Mesendoderm (in vitro differentiated cells): ENCODE measurements at regions not wholly inside any gene's neighbourhood (a gene's known extent, or its start where the extent isn't known, plus 50 kb on each side); places are given as distances from the start of the nearest gene placed in this dataset.

Experiments
- DNase-seq: peaks from one replicate; pipeline ENCODE4 v3.0.0; 2013
- H2AK5ac ChIP-seq: 2 replicates; pipeline ENCODE4 v1.6.1; 2013; ENCODE audit warnings: low read length, inconsistent platforms
- H2BK120ac ChIP-seq: 2 replicates; pipeline ENCODE4 v1.6.1; 2013; ENCODE audit warnings: low read depth, mild to moderate bottlenecking, low read length, moderate library complexity, mixed read lengths
- H2BK15ac ChIP-seq: replicated peaks from 2 replicates; pipeline ENCODE4 v1.6.1; 2013; ENCODE audit warnings: low read depth, mild to moderate bottlenecking, moderate library complexity
- H2BK5ac ChIP-seq: 2 replicates; pipeline ENCODE4 v1.6.1; 2013; ENCODE audit warnings: low read length, inconsistent platforms
- H3K18ac ChIP-seq: 2 replicates; pipeline ENCODE4 v1.6.1; 2013; ENCODE audit warnings: mild to moderate bottlenecking, low read length, mixed read lengths
- H3K23ac ChIP-seq: one replicate; pipeline ENCODE4 v1.6.1; 2013; ENCODE audit warnings: low read length
- H3K27ac ChIP-seq: 2 replicates; pipeline ENCODE4 v1.5.1; 2013; ENCODE audit warnings: low read depth, mild to moderate bottlenecking, inconsistent platforms, low read length, moderate library complexity
- H3K27me3 ChIP-seq: 2 replicates; pipeline ENCODE4 v1.6.1; 2013; ENCODE audit warnings: low read length, control low read depth, mild to moderate bottlenecking, inconsistent platforms; ENCODE audit not compliant: insufficient read depth, poor library complexity
- H3K36me3 ChIP-seq: 2 replicates; pipeline ENCODE4 v1.6.1; 2013; ENCODE audit warnings: low read length, inconsistent platforms; ENCODE audit not compliant: control insufficient read depth, insufficient read depth
- H3K4ac ChIP-seq: one replicate; pipeline ENCODE4 v1.6.1; 2013; ENCODE audit warnings: low read depth, mild to moderate bottlenecking, low read length, moderate library complexity
- H3K4me1 ChIP-seq: 2 replicates; pipeline ENCODE4 v1.6.1; 2013; ENCODE audit warnings: low read depth, low read length, inconsistent platforms; ENCODE audit not compliant: control insufficient read depth
- H3K4me2 ChIP-seq: 2 replicates; pipeline ENCODE4 v1.6.1; 2013; ENCODE audit warnings: low read length
- H3K4me3 ChIP-seq: 2 replicates; pipeline ENCODE4 v1.5.1; 2013; ENCODE audit warnings: mild to moderate bottlenecking, low read length
- H3K56ac ChIP-seq: one replicate; pipeline ENCODE4 v1.6.1; 2013; ENCODE audit warnings: low read length
- H3K79me1 ChIP-seq: 2 replicates; pipeline ENCODE4 v1.6.1; 2013; ENCODE audit warnings: low read length, inconsistent platforms
- H3K79me2 ChIP-seq: 2 replicates; pipeline ENCODE4 v1.6.1; 2013; ENCODE audit warnings: mild to moderate bottlenecking, low read length; ENCODE audit not compliant: control insufficient read depth, insufficient read depth
- H3K9ac ChIP-seq: 2 replicates; pipeline ENCODE4 v1.6.1; 2013; ENCODE audit warnings: low read length, inconsistent platforms
- H4K5ac ChIP-seq: one replicate; pipeline ENCODE4 v1.6.1; 2013; ENCODE audit warnings: low read length
- H4K8ac ChIP-seq: one replicate; pipeline ENCODE4 v1.6.1; 2013; ENCODE audit warnings: low read depth, mild to moderate bottlenecking, control low read depth, low read length, moderate library complexity
- WGBS: extraction: QIAGEN DNeasy Blood & Tissue Kit; methylation state at CpG from one replicate; pipeline ENCODE4 v1.1.7; 2013; ENCODE audit warnings: low lambda C conversion rate, missing lambda C conversion rate; ENCODE audit not compliant: insufficient coverage; ENCODE audit errors: extremely low coverage; 5-methylcytosine and 5-hydroxymethylcytosine counted together

DNA sequence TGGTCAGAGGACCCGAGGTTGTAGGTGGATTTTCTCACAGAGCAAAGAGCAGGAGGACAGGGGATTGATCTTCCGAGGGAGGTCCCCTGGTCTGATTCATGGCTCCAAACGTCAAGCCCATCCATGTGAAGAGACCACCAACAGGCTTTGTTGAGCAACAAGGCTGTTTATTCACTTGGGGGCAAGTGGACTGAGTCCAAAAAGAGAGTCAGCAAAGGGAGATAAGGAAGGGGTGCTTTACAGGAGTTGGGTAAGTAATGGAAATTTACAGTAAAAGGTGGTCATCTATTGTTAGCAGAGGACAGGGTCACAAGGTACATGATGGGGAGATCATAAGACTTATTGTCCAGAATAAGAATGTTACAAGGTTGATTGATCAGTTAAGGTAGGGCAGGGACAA is 2285.8 kb downstream of the TP53TG3F start:
- WGBS = no CpG with 5 or more reads among the region's 3 CpGs
- no peak overlapping the region for H4K5ac ChIP-seq
- H3K18ac ChIP-seq = no peak overlapping the region
- no peaks in the 10 kb centered on the region for H3K79me1 ChIP-seq
- H2BK5ac ChIP-seq = no peak overlapping the region
- H4K8ac ChIP-seq = no peak overlapping the region
- H3K27me3 ChIP-seq = no peaks in the 10 kb centered on the region
- no peak for DNase-seq
- no peak overlapping the region for H3K56ac ChIP-seq
- H3K23ac ChIP-seq = no peak overlapping the region
- H3K27ac ChIP-seq = no peak overlapping the region
- no peaks in the 10 kb centered on the region for H3K79me2 ChIP-seq
- H3K9ac ChIP-seq = no peak overlapping the region
- no peaks in the 10 kb centered on the region for H3K4me1 ChIP-seq
- no peak overlapping the region for H3K4me3 ChIP-seq
- no peak overlapping the region for H3K4ac ChIP-seq
- H2BK120ac ChIP-seq = no peak overlapping the region
- H3K4me2 ChIP-seq = no peak overlapping the region
- H3K36me3 ChIP-seq = no peaks in the 10 kb centered on the region
- no peak overlapping the region for H2BK15ac ChIP-seq
- H2AK5ac ChIP-seq = no peak overlapping the region

DNA sequence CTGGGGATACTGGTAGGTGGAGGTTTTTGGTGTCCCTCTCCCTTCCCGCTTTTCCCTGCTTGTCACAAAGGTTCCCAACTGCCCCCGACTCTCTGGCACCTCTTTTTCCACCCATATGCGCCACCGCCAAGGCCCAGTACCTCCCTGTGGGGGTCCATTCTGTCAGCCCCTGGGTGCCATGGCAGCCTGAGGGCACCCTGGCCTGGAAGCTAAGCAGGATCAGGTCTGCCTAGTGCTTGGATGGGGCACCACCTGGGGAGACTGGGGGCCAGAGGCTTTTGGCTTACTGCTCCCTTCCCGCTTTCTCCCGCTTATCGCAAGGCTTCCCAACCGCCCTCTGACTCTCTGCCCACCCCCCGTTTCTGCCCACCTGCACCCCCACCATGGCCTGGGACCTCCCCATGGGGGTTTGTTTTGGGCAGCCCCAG is 2286.4 kb downstream of the TP53TG3F start:
- Histone ChIP-seq H2BK15ac (no peak overlapping the region), H3K79me1 (no peaks in the 10 kb centered on the region), H4K8ac (no peak overlapping the region), H3K79me2 (no peaks in the 10 kb centered on the region), H3K56ac (no peak overlapping the region), H3K9ac (no peak overlapping the region), H3K4ac (no peak overlapping the region), H2BK120ac (no peak overlapping the region), H3K18ac (no peak overlapping the region), H4K5ac (no peak overlapping the region), H3K23ac (no peak overlapping the region), H2AK5ac (no peak overlapping the region), H3K27me3 (no peaks in the 10 kb centered on the region), H3K27ac (no peak overlapping the region), H3K4me1 (no peaks in the 10 kb centered on the region), H2BK5ac (no peak overlapping the region), H3K4me3 (no peak overlapping the region), H3K36me3 (no peaks in the 10 kb centered on the region), H3K4me2 (no peak overlapping the region)
- no peak for DNase-seq
- WGBS = no CpG with 5 or more reads among the region's 9 CpGs

DNA sequence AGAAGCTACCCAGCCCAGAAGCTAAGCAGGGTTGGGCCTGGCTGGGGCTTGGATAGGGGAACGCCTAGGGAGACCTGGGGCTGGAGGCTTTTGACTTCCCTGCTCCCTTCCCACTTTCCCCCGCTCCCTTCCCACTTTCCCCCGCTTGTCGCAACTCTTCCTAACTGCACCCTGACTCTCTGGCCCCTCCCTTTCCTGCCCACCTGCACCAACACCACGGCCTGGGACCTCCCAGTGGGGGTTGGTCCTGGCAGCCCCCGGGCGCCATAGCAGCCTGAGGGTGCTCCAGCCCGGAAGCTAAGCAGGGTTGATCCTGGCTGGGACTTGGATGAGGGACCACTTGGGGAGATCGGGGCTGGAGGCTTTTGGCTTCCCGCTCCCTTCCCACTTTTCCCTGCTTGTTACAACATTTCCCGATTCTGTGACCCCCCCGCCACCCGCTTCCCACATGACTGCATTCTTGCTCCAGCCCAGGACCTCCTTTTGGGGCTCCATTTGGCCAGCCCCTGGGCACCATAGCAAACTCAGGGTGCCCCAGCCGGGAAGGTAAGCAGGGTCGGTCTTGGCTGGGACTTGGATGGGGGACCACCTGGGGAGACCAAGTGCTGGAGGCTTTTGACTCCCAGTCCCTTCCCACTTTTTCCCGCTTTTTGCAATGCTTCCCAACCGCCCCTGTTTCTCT is 2287.0 kb downstream of the TP53TG3F start:
- no peak overlapping the region for H4K5ac ChIP-seq
- no peak overlapping the region for H3K18ac ChIP-seq
- no peak overlapping the region for H3K4ac ChIP-seq
- H3K36me3 ChIP-seq = no peaks in the 10 kb centered on the region
- no peak overlapping the region for H3K56ac ChIP-seq
- H3K4me1 ChIP-seq = no peaks in the 10 kb centered on the region
- no peaks in the 10 kb centered on the region for H3K79me1 ChIP-seq
- no peak overlapping the region for H3K4me3 ChIP-seq
- no peak overlapping the region for H2BK15ac ChIP-seq
- no peak overlapping the region for H4K8ac ChIP-seq
- no peak overlapping the region for H2BK5ac ChIP-seq
- H3K27me3 ChIP-seq = no peaks in the 10 kb centered on the region
- no peak overlapping the region for H3K9ac ChIP-seq
- H2AK5ac ChIP-seq = no peak overlapping the region
- H3K79me2 ChIP-seq = no peaks in the 10 kb centered on the region
- H3K27ac ChIP-seq = no peak overlapping the region
- H3K23ac ChIP-seq = no peak overlapping the region
- no peak for DNase-seq
- no CpG with 5 or more reads among the region's 17 CpGs for WGBS
- H2BK120ac ChIP-seq = no peak overlapping the region
- no peak overlapping the region for H3K4me2 ChIP-seq

DNA sequence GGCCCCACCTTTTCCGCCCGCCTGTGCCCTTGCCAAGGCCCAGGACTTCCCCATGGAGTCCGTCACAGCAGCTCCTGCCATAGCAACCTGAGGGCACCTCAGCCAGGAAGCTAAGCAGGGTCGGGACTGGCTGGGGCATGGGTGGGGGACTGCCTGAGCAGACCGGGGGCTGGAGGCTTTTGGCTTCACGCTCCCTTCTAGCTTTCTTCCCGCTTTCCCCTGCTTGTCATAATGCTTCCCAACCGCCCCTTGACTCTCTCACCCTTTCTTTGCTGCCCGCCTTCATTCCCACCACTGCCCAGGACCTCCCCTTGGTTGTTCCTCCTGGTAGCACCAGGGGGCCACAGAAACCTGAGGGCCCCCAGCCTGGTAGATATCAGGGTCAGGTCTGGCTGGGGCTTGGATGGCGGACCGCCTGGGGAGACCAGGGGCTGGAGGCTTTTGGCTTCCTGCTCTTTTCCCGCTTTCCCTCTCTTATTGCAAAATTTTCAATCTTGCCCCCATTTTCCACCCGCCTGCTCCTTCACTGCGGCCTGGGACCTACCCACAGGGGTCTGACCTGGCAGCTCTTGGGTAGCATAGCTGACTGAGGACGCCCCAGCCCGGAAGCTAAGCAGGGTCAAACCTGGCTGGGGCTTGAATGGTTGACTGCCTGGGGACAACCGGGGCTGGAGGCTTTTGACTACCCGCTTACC is 2287.7 kb downstream of the TP53TG3F start:
- H3K79me1 ChIP-seq = no peaks in the 10 kb centered on the region
- H2AK5ac ChIP-seq = no peak overlapping the region
- no peak overlapping the region for H4K5ac ChIP-seq
- no peak overlapping the region for H3K4me3 ChIP-seq
- DNase-seq = no peak
- H3K4me1 ChIP-seq = no peaks in the 10 kb centered on the region
- no peak overlapping the region for H3K56ac ChIP-seq
- no peak overlapping the region for H2BK15ac ChIP-seq
- no peak overlapping the region for H3K4me2 ChIP-seq
- no peak overlapping the region for H3K23ac ChIP-seq
- no peak overlapping the region for H3K4ac ChIP-seq
- H2BK5ac ChIP-seq = no peak overlapping the region
- H3K27me3 ChIP-seq = no peaks in the 10 kb centered on the region
- no peak overlapping the region for H3K18ac ChIP-seq
- H4K8ac ChIP-seq = no peak overlapping the region
- no peak overlapping the region for H3K9ac ChIP-seq
- H3K27ac ChIP-seq = no peak overlapping the region
- no peaks in the 10 kb centered on the region for H3K79me2 ChIP-seq
- no peak overlapping the region for H2BK120ac ChIP-seq
- no peaks in the 10 kb centered on the region for H3K36me3 ChIP-seq
- WGBS = no CpG with 5 or more reads among the region's 18 CpGs

DNA sequence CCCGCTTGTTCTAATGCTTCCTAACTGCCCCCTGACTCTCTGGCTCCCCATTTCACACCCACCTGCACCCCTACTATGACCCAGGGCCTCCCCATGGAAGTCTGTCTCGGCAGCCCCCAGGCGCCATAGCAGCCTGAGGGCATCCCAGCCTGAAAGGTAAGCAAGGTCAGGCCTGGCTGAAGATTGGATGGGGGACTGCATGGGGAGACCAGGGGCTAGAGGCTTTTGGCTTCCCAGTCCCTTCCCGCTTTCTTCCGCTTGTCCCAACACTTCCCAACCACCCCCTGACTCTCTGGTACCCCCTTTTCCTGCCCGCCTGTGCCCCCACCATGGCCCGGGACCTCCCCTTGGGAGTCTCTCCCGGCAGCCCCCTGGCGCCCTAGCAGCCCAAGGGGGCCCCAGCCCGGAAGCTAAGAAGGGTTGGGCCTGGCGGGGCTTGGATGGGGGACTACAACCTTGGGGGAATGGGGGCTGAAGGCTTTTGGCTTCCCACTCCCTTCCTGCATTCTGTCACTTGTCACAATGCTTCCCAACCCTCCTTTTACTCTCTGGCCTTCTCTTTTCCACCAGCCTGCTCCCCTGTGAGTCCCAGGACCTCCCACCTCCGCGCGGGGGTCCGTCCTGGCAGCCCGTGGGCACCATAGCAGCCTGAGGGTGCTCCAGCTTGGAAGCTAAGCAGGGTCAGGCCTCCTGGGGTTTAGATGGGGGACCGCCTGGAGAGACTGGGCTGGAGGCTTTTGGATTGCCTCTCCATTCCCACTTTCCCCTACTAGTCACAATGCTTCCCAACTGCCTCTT is 2288.4 kb downstream of the TP53TG3F start:
- H3K79me1 ChIP-seq = no peaks in the 10 kb centered on the region
- no peak overlapping the region for H3K4me3 ChIP-seq
- DNase-seq = no peak
- H2BK15ac ChIP-seq = no peak overlapping the region
- no peak overlapping the region for H3K4me2 ChIP-seq
- no peak overlapping the region for H2BK5ac ChIP-seq
- H4K8ac ChIP-seq = no peak overlapping the region
- no CpG with 5 or more reads among the region's 17 CpGs for WGBS
- no peak overlapping the region for H3K23ac ChIP-seq
- no peak overlapping the region for H2AK5ac ChIP-seq
- no peaks in the 10 kb centered on the region for H3K36me3 ChIP-seq
- no peaks in the 10 kb centered on the region for H3K27me3 ChIP-seq
- H3K56ac ChIP-seq = no peak overlapping the region
- no peak overlapping the region for H2BK120ac ChIP-seq
- H3K79me2 ChIP-seq = no peaks in the 10 kb centered on the region
- no peaks in the 10 kb centered on the region for H3K4me1 ChIP-seq
- no peak overlapping the region for H3K18ac ChIP-seq
- no peak overlapping the region for H3K9ac ChIP-seq
- H4K5ac ChIP-seq = no peak overlapping the region
- H3K4ac ChIP-seq = no peak overlapping the region
- H3K27ac ChIP-seq = no peak overlapping the region
